ENCODE measurements at regions not wholly inside any gene's neighbourhood (a gene's known extent, or its start where the extent isn't known, plus 50 kb on each side); places are given as distances from the start of the nearest gene placed in this dataset.
A peak's percentile ranks its signal among the peaks of the same experiment; 100 is the strongest.

GRCh38 chr7:4472728-4473127, 209.4 kb upstream of the FOXK1 start:
- no peak for DNase-seq (ENCODE audit: low spot score)
- TF ChIP-seq FOXC1 (CRISPR knock-in tag; IDR thresholded peaks at IDR 0.05; ENCODE audit: borderline replicate concordance) (no peak), CTCF (CRISPR knock-in tag; IDR thresholded peaks at IDR 0.05) (peak; percentile 49), STAG1 (CRISPR knock-in tag; IDR thresholded peaks at IDR 0.05) (peak; percentile 40; the same call in 1 of the 2 replicates), ZSCAN31 (CRISPR knock-in tag; IDR thresholded peaks at IDR 0.05; ENCODE audit: low read depth) (no peak)
- TF ChIP-seq, protein P1, sequence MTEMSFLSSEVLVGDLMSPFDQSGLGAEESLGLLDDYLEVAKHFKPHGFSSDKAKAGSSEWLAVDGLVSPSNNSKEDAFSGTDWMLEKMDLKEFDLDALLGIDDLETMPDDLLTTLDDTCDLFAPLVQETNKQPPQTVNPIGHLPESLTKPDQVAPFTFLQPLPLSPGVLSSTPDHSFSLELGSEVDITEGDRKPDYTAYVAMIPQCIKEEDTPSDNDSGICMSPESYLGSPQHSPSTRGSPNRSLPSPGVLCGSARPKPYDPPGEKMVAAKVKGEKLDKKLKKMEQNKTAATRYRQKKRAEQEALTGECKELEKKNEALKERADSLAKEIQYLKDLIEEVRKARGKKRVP (CRISPR knock-in tag; IDR thresholded peaks at IDR 0.05) = no peak
- FAIRE-seq = no peak
- Histone ChIP-seq H3K4me3 (replicated peaks in 1 of 3; ENCODE audit: insufficient read depth in 1 of 3, low read depth in 2 of 3, low read length in 3 of 3) (no peak overlapping the region), H3K79me2 (ENCODE audit: insufficient read depth, low read length) (no peaks in the 10 kb centered on the region), H3K36me3 (replicated peaks in 1 of 2; ENCODE audit: control insufficient read depth in 1 of 2, insufficient read depth in 2 of 2, low read length in 2 of 2) (no peaks in the 10 kb centered on the region), H3K9me3 (ENCODE audit: low read length) (no peaks in the 10 kb centered on the region), H3K4me2 (ENCODE audit: low read depth, low read length) (no peak overlapping the region), H4K20me1 (ENCODE audit: insufficient read depth, low read length) (no peaks in the 10 kb centered on the region), H3K27ac (ENCODE audit: extremely low read length, insufficient read depth, low read length) (no peak overlapping the region), H3K27me3 (ENCODE audit: control insufficient read depth in 1 of 2, insufficient read depth in 2 of 2, low read length in 2 of 2) (no peaks in the 10 kb centered on the region; a peak in 1 of 5 replicates), H2AFZ (ENCODE audit: low read length) (no peak overlapping the region), H3K9ac (ENCODE audit: insufficient read depth, low read depth, low read length) (no peak overlapping the region), H3K4me1 (ENCODE audit: insufficient read depth, low read length) (no peaks in the 10 kb centered on the region)
- WGBS (ENCODE audit: low lambda C conversion rate) = 10% methylated on average over 8 of the region's 12 CpGs
- in situ Hi-C loops (cut with HindIII; ENCODE audit: extremely low pct_ligation_motif_present, low pct_unique_long_range_greater_than_20kb) = loop anchor here (10.0 kb wide), 1 partner anchor 248 kb away; no protein-coding TSS in a partner anchor
- ChIA-PET CTCF (ENCODE audit: low intra/inter-chr PET ratio, low total read pairs) (no interaction called here), POLR2A (no interaction called here)
- no TSS peak for BruUV-seq (replicated peaks)
- peak; percentile 59; the same call in 2 of the 3 replicates for ATAC-seq
- intact Hi-C loops (cut with micrococcal nuclease; ENCODE audit: unreplicated experiment) = loop anchor here (10.0 kb wide), 1 partner anchor 238 kb away; no protein-coding TSS in a partner anchor

Data from HepG2 (cell line).